Transverse colon (tissue), 4 donors: ENCODE measurements at regions not wholly inside any gene's neighbourhood (a gene's known extent, or its start where the extent isn't known, plus 50 kb on each side); places are given as distances from the start of the nearest gene placed in this dataset.

ENCODE experiments used
- DNase-seq: peaks from one replicate; pipeline ENCODE4 v3.0.0-alpha.2; 2019
- H3K27ac ChIP-seq, 4 donors: fragments of 200-600 bp; sonication (generic); 2 replicates each; pipeline ENCODE4 v1.5.1; 2016 to 2018; ENCODE audit warnings: inconsistent platforms in 4 of 4
- H3K27me3 ChIP-seq: fragments of 200-600 bp; sonication (generic); 2 replicates; pipeline ENCODE4 v1.5.1; 2017; ENCODE audit warnings: inconsistent platforms
- H3K36me3 ChIP-seq, 4 donors: fragments of 200-600 bp; sonication (generic); 2 replicates each; pipeline ENCODE4 v1.5.1; 2017 to 2019; ENCODE audit warnings: inconsistent platforms in 4 of 4
- H3K4me1 ChIP-seq, 4 donors: fragments of 200-600 bp; sonication (generic); 2 replicates each; pipeline ENCODE4 v1.5.1; 2017 to 2020; ENCODE audit warnings: inconsistent platforms in 4 of 4
- H3K4me3 ChIP-seq, 4 donors: fragments of 200-600 bp; sonication (generic); 1 replicate in 1 of 4; 2 replicates in 3 of 4; pipeline versions ENCODE4 v1.5.1 to v1.6.1; 2017 to 2019; ENCODE audit warnings: inconsistent platforms in 4 of 4
- H3K9me3 ChIP-seq, 2 donors: fragments of 200-600 bp; sonication (generic); 2 replicates each; pipeline ENCODE4 v1.5.1; 2017 to 2019; ENCODE audit warnings: inconsistent platforms in 2 of 2
- EP300 ChIP-seq: sonication (generic); formaldehyde crosslinking; IDR thresholded peaks from one replicate; pipeline ENCODE4 v1.6.1; 2017; ENCODE audit warnings: antibody characterized with exemption, low read depth
- POLR2A ChIP-seq: fragments of 450-650 bp; IDR thresholded peaks from one replicate; pipeline ENCODE4 v1.6.1; 2016; ENCODE audit warnings: antibody characterized with exemption, mild to moderate bottlenecking, moderate library complexity
- POLR2AphosphoS5 ChIP-seq, 3 donors: sonication (generic); formaldehyde crosslinking; IDR thresholded peaks; one replicate each; pipeline ENCODE4 v1.6.1; 2016; ENCODE audit warnings: antibody characterized with exemption in 3 of 3
- WGBS, 2 donors: methylation state at CpG; one replicate each; pipeline ENCODE4 v1.1.5; 2018; ENCODE audit warnings: low coverage in 1 of 2; 5-methylcytosine and 5-hydroxymethylcytosine counted together
- in situ Hi-C, 4 donors: fragments of 200-750 bp; cut with MboI; loops; one replicate each; pipeline versions ENCODE4 v1.15.0 to v1.15.1; 2017; ENCODE audit warnings: low sequenced_read_pairs in 3 of 4, low pct_ligation_motif_present in 1 of 4, low pct_unique_long_range_greater_than_20kb in 1 of 4
- intact Hi-C: fragments of 100-400 bp; cut with DNase I; formaldehyde crosslinking; loops from one replicate; pipeline ENCODE4 v1.15.1; 2023; ENCODE audit warnings: low total_unique reads
- TF ChIP-seq, protein P1 (sequence below), 5 experiments: fragments of 200-600 bp in 3 of 5; fragments of 450-650 bp in 2 of 5; sonication (generic) in 3 of 5; IDR thresholded peaks; 1 replicate in 2 of 5; 2 replicates in 3 of 5; pipeline ENCODE4 v1.5.1; 2016 to 2017; ENCODE audit warnings: antibody characterized with exemption in 5 of 5, inconsistent platforms in 3 of 5, mild to moderate bottlenecking in 2 of 5, moderate library complexity in 1 of 5

DNA sequence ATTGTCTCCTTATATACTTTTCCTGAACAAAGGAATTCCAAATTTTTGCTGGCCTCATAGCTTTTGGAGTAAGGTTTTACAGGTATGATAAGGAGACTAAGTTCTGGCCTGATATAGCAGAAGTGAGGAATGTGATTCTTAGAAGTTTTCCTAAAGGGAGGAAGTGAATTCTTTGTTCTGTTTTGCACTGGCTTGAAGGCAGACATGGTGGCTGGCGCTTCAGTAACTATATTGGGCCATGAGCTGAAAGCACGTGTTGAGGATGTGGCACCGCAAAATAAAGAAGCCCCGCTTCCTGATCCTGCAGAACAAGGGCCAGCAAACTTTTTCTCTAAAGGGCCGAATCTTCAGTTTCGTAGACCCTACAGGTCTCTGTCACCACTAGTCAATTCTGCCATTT is 224.2 kb downstream of the SNX18 start:
- in situ Hi-C loops = no loop called here
- Histone ChIP-seq H3K36me3 (no peaks in the 10 kb centered on the region), H3K4me1 (peaks cover 3 to 30% (median 16%) of the 10 kb centered on the region in 4 donors), H3K9me3 (no peaks in the 10 kb centered on the region), H3K4me3 (no peak overlapping the region), H3K27ac (no peak overlapping the region), H3K27me3 (no peaks in the 10 kb centered on the region)
- WGBS, 2 donors = 92 to 94% methylated on average over 5 to 6 of the region's 6 CpGs
- no peak for TF ChIP-seq POLR2A
- TF ChIP-seq POLR2AphosphoS5 (IDR thresholded peaks at IDR 0.05) = no peak
- TF ChIP-seq EP300 = no peak
- TF ChIP-seq, protein P1, sequence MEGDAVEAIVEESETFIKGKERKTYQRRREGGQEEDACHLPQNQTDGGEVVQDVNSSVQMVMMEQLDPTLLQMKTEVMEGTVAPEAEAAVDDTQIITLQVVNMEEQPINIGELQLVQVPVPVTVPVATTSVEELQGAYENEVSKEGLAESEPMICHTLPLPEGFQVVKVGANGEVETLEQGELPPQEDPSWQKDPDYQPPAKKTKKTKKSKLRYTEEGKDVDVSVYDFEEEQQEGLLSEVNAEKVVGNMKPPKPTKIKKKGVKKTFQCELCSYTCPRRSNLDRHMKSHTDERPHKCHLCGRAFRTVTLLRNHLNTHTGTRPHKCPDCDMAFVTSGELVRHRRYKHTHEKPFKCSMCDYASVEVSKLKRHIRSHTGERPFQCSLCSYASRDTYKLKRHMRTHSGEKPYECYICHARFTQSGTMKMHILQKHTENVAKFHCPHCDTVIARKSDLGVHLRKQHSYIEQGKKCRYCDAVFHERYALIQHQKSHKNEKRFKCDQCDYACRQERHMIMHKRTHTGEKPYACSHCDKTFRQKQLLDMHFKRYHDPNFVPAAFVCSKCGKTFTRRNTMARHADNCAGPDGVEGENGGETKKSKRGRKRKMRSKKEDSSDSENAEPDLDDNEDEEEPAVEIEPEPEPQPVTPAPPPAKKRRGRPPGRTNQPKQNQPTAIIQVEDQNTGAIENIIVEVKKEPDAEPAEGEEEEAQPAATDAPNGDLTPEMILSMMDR (IDR thresholded peaks at IDR 0.05) = no peak
- no peak for DNase-seq
- intact Hi-C loops = no loop called here

- Histone ChIP-seq H3K27ac (no peak overlapping the region), H3K4me1 (peaks cover 3 to 30% (median 16%) of the 10 kb centered on the region in 4 donors), H3K27me3 (no peaks in the 10 kb centered on the region), H3K4me3 (no peak overlapping the region), H3K36me3 (no peaks in the 10 kb centered on the region), H3K9me3 (no peaks in the 10 kb centered on the region)
- intact Hi-C loops = no loop called here
- WGBS, 2 donors = 91% methylated on average over 5 of the region's 5 CpGs; no CpG with 5 or more reads in 1 of the 2 donors
- TF ChIP-seq POLR2A = no peak
- TF ChIP-seq EP300 = no peak
- TF ChIP-seq, protein P1 (IDR thresholded peaks at IDR 0.05) = no peak
- no peak for TF ChIP-seq POLR2AphosphoS5 (IDR thresholded peaks at IDR 0.05)
- DNase-seq = no peak
- in situ Hi-C loops = no loop called here
These were observed 222.6 kb downstream of the SNX18 start for GRCh38 chr5:54740141-54740540.

DNA sequence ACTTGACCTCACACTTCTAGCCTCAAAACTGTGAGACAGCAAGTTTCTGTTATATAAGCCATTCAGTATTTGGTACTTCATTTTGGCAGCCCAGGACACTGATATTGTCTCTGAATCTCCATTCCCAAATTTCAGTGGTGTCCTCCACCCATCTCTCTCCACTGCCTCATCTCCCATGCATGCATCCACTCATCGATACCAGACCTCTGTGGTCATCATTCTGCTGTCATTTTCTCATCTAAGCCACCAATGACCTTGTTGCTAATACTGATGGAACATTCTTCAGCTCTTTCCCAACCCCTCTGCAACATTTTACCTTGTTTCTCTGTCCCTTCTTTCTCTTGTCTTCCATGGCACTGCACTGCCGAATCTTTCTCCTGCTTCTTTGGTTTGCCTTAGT is 221.8 kb downstream of the SNX18 start:
- WGBS, 2 donors = 83 to 94% methylated on average over 2 of the region's 2 CpGs
- Histone ChIP-seq H3K27me3 (no peaks in the 10 kb centered on the region), H3K9me3 (no peaks in the 10 kb centered on the region), H3K36me3 (no peaks in the 10 kb centered on the region), H3K4me1 (peaks cover 3 to 25% (median 16%) of the 10 kb centered on the region in 4 donors), H3K4me3 (no peak overlapping the region), H3K27ac (no peak overlapping the region)
- intact Hi-C loops = no loop called here
- in situ Hi-C loops = no loop called here
- TF ChIP-seq, protein P1 (IDR thresholded peaks at IDR 0.05) = no peak
- DNase-seq = no peak

DNA sequence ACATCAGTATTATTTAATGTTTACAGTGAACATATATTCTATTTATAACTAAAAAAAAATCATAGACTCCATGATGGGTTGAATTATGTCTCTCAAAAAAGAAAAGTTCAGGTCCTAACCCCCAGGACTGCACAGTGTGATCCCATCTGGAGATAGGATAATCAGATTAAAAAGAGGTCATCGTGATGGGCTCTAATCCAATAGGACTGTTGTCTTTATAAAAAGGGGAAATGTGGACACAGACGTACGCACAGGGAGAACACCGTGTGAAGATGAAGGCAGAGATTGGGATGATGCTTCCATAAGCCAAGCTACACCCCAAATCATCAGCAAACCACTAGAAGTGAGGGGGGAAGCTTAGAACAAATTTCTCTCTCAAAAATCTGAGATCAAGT is 221.4 kb downstream of the SNX18 start:
- in situ Hi-C loops (no loop called here), intact Hi-C loops (no loop called here)
- no peak overlapping the region for H3K27ac ChIP-seq
- peaks cover 3 to 21% (median 14%) of the 10 kb centered on the region in 4 donors for H3K4me1 ChIP-seq
- no peaks in the 10 kb centered on the region for H3K9me3 ChIP-seq
- H3K4me3 ChIP-seq = no peak overlapping the region
- DNase-seq = no peak
- 88 to 93% methylated on average over 4 of the region's 4 CpGs for WGBS, 2 donors
- TF ChIP-seq, protein P1 (IDR thresholded peaks at IDR 0.05) = no peak
- TF ChIP-seq EP300 = no peak
- TF ChIP-seq POLR2A = no peak
- no peak for TF ChIP-seq POLR2AphosphoS5 (IDR thresholded peaks at IDR 0.05)
- H3K27me3 ChIP-seq = no peaks in the 10 kb centered on the region
- no peaks in the 10 kb centered on the region for H3K36me3 ChIP-seq
